ENCODE measurements at regions not wholly inside any gene's neighbourhood (a gene's known extent, or its start where the extent isn't known, plus 50 kb on each side); places are given as distances from the start of the nearest gene placed in this dataset.

- no peak for FAIRE-seq
Measured at GRCh38 chr9:87353301-87353700, 144.4 kb upstream of the DAPK1 start.

GRCh38 chr9:87354147-87354546 is 143.5 kb upstream of the DAPK1 start:
- no peak for FAIRE-seq
- DNase-seq (ENCODE audit: insufficient read length, low spot score) = no peak
- TF ChIP-seq, protein P1, sequence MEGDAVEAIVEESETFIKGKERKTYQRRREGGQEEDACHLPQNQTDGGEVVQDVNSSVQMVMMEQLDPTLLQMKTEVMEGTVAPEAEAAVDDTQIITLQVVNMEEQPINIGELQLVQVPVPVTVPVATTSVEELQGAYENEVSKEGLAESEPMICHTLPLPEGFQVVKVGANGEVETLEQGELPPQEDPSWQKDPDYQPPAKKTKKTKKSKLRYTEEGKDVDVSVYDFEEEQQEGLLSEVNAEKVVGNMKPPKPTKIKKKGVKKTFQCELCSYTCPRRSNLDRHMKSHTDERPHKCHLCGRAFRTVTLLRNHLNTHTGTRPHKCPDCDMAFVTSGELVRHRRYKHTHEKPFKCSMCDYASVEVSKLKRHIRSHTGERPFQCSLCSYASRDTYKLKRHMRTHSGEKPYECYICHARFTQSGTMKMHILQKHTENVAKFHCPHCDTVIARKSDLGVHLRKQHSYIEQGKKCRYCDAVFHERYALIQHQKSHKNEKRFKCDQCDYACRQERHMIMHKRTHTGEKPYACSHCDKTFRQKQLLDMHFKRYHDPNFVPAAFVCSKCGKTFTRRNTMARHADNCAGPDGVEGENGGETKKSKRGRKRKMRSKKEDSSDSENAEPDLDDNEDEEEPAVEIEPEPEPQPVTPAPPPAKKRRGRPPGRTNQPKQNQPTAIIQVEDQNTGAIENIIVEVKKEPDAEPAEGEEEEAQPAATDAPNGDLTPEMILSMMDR (IDR thresholded peaks at IDR 0.05; ENCODE audit: insufficient read depth, missing control alignments) = no peak

More at GRCh38 chr9:87353301-87353700, 144.4 kb upstream of the DAPK1 start:
- no peak for DNase-seq (ENCODE audit: insufficient read length, low spot score)
- TF ChIP-seq, protein P1 (IDR thresholded peaks at IDR 0.05; ENCODE audit: insufficient read depth, missing control alignments) = no peak

GRCh38 chr9:87357600-87357999 is 140.1 kb upstream of the DAPK1 start:
- no peak for FAIRE-seq
- TF ChIP-seq, protein P1 (IDR thresholded peaks at IDR 0.05; ENCODE audit: insufficient read depth, missing control alignments) = no peak
- DNase-seq (ENCODE audit: insufficient read length, low spot score) = no peak

DNA sequence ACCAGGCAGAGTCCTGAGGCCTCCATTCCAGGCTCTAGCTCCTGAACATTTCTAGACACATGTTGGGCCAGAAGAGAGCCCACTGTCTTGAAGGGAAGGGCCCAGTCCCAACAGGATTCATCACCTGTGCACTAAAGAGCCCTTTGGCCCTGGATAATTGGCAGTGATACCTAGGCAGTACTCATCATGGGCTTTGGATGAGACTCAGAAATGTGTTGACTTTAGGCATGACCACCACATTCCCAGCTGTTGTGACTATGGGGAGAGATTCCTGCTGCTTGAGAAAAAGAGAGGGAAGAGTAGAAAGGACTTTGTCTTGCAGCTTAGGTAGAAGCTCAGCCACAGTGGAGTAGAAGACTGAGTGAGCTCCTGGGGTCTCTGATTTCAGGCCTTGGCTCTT is 138.4 kb upstream of the DAPK1 start:
- TF ChIP-seq, protein P1 (IDR thresholded peaks at IDR 0.05; ENCODE audit: insufficient read depth, missing control alignments) = no peak
- no peak for DNase-seq (ENCODE audit: insufficient read length, low spot score)

GRCh38 chr9:87359958-87360601 is 137.6 kb upstream of the DAPK1 start:
- no peak for DNase-seq (ENCODE audit: insufficient read length, low spot score)
- FAIRE-seq = no peak
- TF ChIP-seq, protein P1 (IDR thresholded peaks at IDR 0.05; ENCODE audit: insufficient read depth, missing control alignments) = no peak

More for the DNA sequence above, 138.4 kb upstream of the DAPK1 start:
- FAIRE-seq = no peak

DNA sequence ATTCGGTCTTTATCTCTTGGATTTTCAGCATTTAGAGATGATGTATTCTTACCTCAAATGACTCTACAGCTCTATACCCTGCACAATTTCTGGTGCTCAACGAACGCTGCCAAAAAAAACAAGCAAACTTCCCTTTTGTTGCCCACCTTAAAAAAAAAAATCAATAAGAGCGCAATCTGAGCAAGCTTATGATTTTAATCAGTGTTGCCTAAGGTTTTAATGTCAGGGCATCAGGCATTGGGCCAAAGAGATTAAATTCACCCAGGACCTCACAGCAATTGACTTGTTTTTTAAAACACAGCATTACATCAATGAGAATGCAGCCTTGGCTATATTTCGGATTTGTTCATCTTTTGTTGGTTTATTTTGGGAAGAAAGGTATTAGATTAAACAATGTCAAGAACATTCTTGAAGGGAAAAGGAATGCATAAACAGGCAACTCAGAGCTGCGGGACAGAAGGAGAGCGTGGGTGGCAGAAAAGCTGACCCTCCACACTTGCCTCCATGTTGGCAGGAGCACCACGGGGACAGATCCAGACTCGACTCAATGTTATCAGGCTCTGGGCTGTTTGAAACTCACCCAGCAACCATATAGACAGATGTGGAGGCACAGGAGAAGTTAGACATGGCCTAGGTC is 127.5 kb upstream of the DAPK1 start:
- TF ChIP-seq, protein P1 (IDR thresholded peaks at IDR 0.05; ENCODE audit: insufficient read depth, missing control alignments) = no peak
- DNase-seq (ENCODE audit: insufficient read length, low spot score) = no peak
- no peak for FAIRE-seq

GRCh38 chr9:87371795-87372355 is 125.8 kb upstream of the DAPK1 start:
- DNase-seq (ENCODE audit: insufficient read length, low spot score) = no peak
- no peak for FAIRE-seq

More at GRCh38 chr9:87371795-87372355, 125.8 kb upstream of the DAPK1 start:
- TF ChIP-seq, protein P1 (IDR thresholded peaks at IDR 0.05; ENCODE audit: insufficient read depth, missing control alignments) = no peak
